ACC112 (cell line): ENCODE measurements at regions not wholly inside any gene's neighbourhood (a gene's known extent, or its start where the extent isn't known, plus 50 kb on each side); places are given as distances from the start of the nearest gene placed in this dataset.
A peak's percentile ranks its signal among the peaks of the same experiment; 100 is the strongest.
"Not testable (repeated sequence)": the region's sequence is repeated elsewhere in the genome, so short reads cannot be mapped to it uniquely, and the experiment has no call there.

Experiments
- H2AFZ ChIP-seq: fragments of 200-600 bp; sonication (generic); one replicate; pipeline ENCODE4 v1.6.0; 2017; ENCODE audit warnings: antibody characterized with exemption, low read length; ENCODE audit not compliant: unreplicated experiment
- H3K27ac ChIP-seq: fragments of 200-600 bp; sonication (generic); 2 replicates; pipeline ENCODE4 v1.5.1; 2014; ENCODE audit warnings: low read depth, mild to moderate bottlenecking, antibody characterized with exemption, low read length, moderate library complexity
- H3K27me3 ChIP-seq: fragments of 200-600 bp; sonication (generic); 2 replicates; pipeline ENCODE4 v1.6.1; 2014; ENCODE audit warnings: mild to moderate bottlenecking, antibody characterized with exemption, low read length, moderate library complexity, mixed read lengths; ENCODE audit not compliant: insufficient read depth
- H3K36me3 ChIP-seq: fragments of 200-600 bp; sonication (generic); 2 replicates; pipeline ENCODE4 v1.6.1; 2016; ENCODE audit warnings: mild to moderate bottlenecking, antibody characterized with exemption, low read length, moderate library complexity, mixed read lengths; ENCODE audit not compliant: insufficient read depth
- H3K4me1 ChIP-seq: fragments of 200-600 bp; sonication (generic); one replicate; pipeline ENCODE4 v1.6.1; 2016; ENCODE audit warnings: low read length, mixed read lengths; ENCODE audit not compliant: insufficient read depth, unreplicated experiment, control insufficient read depth
- H3K4me3 ChIP-seq: fragments of 200-600 bp; sonication (generic); 2 replicates; pipeline ENCODE4 v1.5.1; 2014; ENCODE audit warnings: mild to moderate bottlenecking, low read depth, low read length
- H3K79me2 ChIP-seq: fragments of 200-600 bp; sonication (generic); one replicate; pipeline ENCODE4 v1.6.0; 2016; ENCODE audit warnings: low read length; ENCODE audit not compliant: control insufficient read depth, unreplicated experiment, insufficient read depth

DNA sequence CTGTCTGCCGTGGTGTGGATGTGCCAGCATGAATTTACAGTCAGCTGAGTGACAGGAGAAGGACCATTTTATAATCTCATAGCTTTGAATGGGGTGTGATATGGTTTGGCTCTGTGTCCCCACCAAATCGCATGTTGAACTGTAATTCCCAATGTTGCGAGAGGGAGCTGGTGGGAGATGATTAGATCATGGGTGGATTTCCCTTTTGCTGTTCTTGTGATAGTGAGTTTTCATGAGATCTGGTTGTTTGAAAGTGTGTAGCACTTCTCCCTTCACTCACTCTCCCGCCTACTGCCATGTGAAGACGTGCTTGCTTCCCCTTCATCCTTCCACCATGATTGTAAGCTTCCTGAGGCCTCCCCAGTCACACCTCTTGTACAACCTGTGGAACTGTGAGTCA is 111.9 kb upstream of the CHD2 start:
- Histone ChIP-seq H3K27ac (no peak overlapping the region), H3K27me3 (no peaks in the 10 kb centered on the region)

DNA sequence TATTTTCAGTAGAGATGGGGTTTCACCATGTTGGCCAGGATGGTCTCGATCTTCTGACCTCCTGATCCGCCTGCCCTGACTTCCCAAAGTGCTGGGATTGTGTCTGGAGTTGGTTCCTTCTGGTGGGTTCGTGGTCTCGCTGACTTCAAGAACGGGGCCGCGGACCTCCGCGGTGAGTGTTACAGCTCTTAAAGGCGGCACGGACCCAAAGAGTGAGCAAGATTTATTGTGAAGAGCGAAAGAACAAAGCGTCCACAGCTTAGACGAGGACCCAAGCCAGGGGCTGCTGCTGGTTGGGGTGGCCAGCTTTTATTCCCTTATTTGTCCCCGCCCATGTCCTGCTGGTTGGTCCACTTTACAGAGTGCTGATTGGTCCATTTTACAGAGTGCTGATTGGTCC is 111.3 kb upstream of the CHD2 start:
- not testable (repeated sequence) for H3K27ac ChIP-seq, H3K4me3 ChIP-seq, H3K79me2 ChIP-seq, H3K27me3 ChIP-seq, H3K36me3 ChIP-seq, H3K4me1 ChIP-seq, H2AFZ ChIP-seq

More for the DNA sequence above, 111.9 kb upstream of the CHD2 start:
- Histone ChIP-seq H3K4me3 (no peak overlapping the region), H2AFZ (no peak overlapping the region), H3K79me2 (no peaks in the 10 kb centered on the region), H3K4me1 (no peaks in the 10 kb centered on the region), H3K36me3 (no peaks in the 10 kb centered on the region)

DNA sequence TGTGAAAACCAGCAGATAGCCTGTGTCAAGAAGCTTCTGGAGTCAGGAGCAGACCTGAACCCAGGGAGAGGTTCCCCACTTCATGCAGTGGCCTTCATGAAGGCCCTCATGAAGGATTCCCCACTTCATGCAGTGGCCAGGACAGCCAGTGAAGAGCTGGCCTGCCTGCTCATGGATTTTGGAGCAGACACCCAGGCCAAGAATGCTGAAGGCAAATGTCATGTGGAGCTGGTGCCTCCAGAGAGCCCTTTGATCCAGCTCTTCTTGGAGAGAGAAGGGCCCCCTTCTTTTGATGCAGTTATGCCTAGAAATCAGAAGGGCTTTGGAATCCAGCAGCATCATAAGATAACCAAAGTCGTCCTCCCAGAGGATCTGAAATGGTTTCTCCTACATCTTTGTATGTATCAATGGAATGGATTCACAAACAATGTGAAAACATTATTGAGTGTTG is 103.9 kb upstream of the CHD2 start:
- H3K79me2 ChIP-seq = no peaks in the 10 kb centered on the region
- no peak overlapping the region for H3K27ac ChIP-seq
- H3K27me3 ChIP-seq = no peaks in the 10 kb centered on the region
- no peak overlapping the region for H2AFZ ChIP-seq
- no peak overlapping the region for H3K4me3 ChIP-seq
- H3K4me1 ChIP-seq = peaks cover under 1% of the 10 kb centered on the region
- H3K36me3 ChIP-seq = no peaks in the 10 kb centered on the region

DNA sequence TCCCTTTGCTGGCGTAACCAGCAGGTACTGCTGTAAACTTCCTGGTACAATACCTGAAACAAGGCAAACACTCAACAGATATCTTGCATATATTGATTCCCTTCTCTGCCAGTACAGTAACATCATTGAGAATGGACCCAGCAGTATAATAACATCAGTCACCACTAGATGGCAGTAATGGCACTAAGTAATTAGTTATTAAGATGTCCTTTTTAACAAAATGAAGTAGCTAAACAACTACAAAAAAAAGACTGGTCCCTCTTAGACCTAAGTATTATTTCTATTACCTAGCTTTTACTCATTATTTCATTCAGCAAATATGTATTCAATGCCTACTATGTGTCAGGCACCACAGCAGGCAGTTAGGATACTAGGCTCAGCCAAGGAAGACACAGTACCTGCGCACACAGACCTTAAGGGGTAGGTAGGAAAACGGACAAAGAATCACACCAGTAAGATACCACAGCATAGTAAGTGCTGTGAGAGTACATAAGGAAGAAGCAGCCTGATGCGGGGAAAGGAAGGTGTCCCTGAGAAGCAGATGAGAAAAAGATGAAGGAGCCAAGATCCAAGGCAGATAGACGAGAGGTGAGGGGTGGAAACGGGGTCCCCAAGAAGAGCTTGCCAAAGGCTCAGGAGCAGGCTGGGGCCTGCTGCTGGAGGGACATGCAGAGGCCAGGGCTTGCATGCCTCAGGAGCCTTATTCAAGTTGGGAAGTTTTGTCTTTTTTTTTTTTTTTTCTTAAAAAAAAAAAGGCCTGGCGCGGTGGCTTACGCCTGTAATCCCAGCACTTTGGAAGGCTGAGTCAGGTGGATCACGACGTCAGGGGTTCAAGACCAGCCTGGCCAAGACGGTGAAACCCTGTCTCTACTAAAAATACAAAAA is 102.7 kb upstream of the CHD2 start:
- Histone ChIP-seq H3K4me3 (no peak overlapping the region), H3K4me1 (peaks cover 12% of the 10 kb centered on the region), H3K27ac (0 out of 2 replicates have a peak overlapping the region, but pooled peaks have one; percentile 12), H2AFZ (peak overlapping the region; percentile 90), H3K79me2 (no peaks in the 10 kb centered on the region), H3K27me3 (no peaks in the 10 kb centered on the region), H3K36me3 (no peaks in the 10 kb centered on the region)

DNA sequence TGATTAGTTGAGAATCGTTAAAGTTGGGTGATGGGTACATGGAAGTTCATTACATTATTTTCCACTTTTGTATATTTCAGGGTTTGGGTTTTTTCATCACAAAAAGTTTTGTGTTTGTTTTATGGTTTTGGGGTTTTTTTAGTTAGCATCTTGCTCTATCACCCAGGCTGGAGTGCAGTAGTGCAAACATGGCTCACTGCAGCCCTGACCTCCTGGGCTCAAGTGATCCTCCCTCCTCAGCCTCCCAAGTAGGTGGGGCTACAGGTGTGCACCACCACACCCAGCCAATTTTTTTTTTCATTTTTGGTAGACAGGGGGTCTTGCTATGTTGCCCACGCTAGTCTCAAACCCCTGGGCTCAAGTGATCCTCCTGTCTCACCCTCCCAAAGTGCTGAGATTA is 100.1 kb upstream of the CHD2 start:
- no peak overlapping the region for H2AFZ ChIP-seq
- H3K27me3 ChIP-seq = no peaks in the 10 kb centered on the region
- peaks cover 28% of the 10 kb centered on the region for H3K4me1 ChIP-seq
- no peaks in the 10 kb centered on the region for H3K36me3 ChIP-seq
- H3K4me3 ChIP-seq = no peak overlapping the region
- no peak overlapping the region for H3K27ac ChIP-seq
- H3K79me2 ChIP-seq = no peaks in the 10 kb centered on the region

DNA sequence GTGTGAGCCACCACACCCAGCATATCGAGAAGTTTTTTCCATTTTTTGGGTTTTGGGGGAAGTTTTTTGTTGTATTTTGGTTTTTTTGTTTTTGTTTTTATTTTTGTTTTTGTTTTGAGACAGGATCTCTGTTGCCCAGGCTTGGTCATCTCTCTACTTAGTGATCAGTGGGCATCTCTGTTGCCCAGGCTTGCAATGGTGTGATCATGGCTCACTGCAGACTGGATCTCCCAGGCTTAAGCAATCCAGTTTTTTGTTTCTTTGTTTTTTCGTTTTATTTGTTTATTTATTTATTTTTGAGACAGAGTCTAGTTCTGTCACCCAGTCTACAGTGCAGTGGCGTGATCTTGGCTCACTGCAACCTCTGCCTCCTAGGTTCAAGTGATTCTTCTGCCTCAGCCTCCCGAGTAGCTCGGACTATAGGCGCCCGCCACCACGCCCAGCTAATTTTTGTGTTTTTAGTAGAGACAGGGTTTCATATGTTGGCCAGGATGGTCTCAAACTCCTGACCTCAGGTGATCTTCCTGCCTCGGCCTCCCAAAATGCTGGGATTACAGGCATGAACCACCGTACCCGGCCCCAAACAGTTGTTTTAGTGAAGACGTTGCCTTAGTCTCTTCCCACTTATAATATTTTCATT is 99.6 kb upstream of the CHD2 start:
- not testable (repeated sequence) for H2AFZ ChIP-seq, H3K27me3 ChIP-seq, H3K79me2 ChIP-seq, H3K36me3 ChIP-seq, H3K4me3 ChIP-seq
- peak overlapping the region; percentile 87 for H3K27ac ChIP-seq
- peaks cover 28% of the 10 kb centered on the region for H3K4me1 ChIP-seq

GRCh38 chr15:92801056-92801773 is 98.9 kb upstream of the CHD2 start:
- H3K36me3 ChIP-seq = not testable (repeated sequence)
- H2AFZ ChIP-seq = peak overlapping the region; percentile 93

GRCh38 chr15:92801774-92802464 is 98.2 kb upstream of the CHD2 start:
- Histone ChIP-seq H3K27ac (peak overlapping the region; percentile 87), H2AFZ (peak overlapping the region; percentile 93), H3K79me2 (no peaks in the 10 kb centered on the region), H3K36me3 (no peaks in the 10 kb centered on the region), H3K4me3 (peak overlapping the region; percentile 10; the same call in 1 of the 2 replicates), H3K27me3 (no peaks in the 10 kb centered on the region), H3K4me1 (peaks cover 28% of the 10 kb centered on the region)

More at GRCh38 chr15:92801056-92801773, 98.9 kb upstream of the CHD2 start:
- not testable (repeated sequence) for H3K27me3 ChIP-seq, H3K79me2 ChIP-seq
- peak overlapping the region; percentile 87 for H3K27ac ChIP-seq
- peaks cover 28% of the 10 kb centered on the region for H3K4me1 ChIP-seq
- peak overlapping the region; percentile 10; the same call in 1 of the 2 replicates for H3K4me3 ChIP-seq

GRCh38 chr15:92803536-92803851 is 96.6 kb upstream of the CHD2 start:
- Histone ChIP-seq H3K4me1 (peaks cover 28% of the 10 kb centered on the region), H3K27ac (peak overlapping the region; percentile 99), H3K79me2 (peaks cover 6% of the 10 kb centered on the region), H3K36me3 (no peaks in the 10 kb centered on the region), H3K27me3 (no peaks in the 10 kb centered on the region), H2AFZ (no peak overlapping the region), H3K4me3 (no peak overlapping the region)

DNA sequence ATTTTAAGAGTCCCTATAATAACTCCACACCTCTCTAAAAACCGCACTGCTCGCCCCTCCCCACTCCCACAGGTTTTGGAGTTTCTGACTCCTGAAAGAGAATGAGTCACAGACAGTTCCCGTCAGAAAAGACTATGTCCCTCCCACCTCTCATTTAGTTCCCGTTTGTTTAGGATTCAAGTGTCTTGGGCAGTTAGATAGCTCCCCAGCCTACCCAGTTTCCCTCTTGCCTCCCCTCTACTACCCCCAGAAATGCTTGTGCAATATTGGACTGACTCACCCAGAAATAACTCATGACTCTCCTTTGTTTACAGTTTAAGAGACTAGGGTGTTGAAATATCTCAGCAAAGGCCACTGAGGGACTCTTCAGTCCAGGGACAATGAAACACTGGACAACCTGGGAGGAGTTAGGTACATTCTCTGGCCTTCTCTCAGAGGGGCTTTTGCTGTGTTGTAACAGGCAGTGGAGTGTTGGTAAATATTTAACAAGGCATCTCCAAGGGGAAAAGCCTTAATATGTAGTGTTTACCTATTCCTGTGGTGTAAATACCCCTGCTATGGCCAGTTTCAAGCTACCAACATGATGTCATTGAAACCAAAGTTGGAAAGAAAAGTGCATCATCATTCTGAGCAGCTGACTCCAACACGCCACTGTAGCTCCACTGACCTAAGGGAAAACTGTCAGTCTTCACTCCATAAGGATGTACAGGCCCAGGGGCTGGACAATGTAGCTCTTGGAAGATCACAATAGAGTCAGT is 96.1 kb upstream of the CHD2 start:
- Histone ChIP-seq H3K4me3 (peak overlapping the region; percentile 1; the same call in 1 of the 2 replicates), H3K27ac (peak overlapping the region; percentile 99), H3K36me3 (no peaks in the 10 kb centered on the region), H2AFZ (no peak overlapping the region), H3K27me3 (no peaks in the 10 kb centered on the region), H3K4me1 (peaks cover 28% of the 10 kb centered on the region), H3K79me2 (peaks cover 6% of the 10 kb centered on the region)
